ENCODE measurements at regions not wholly inside any gene's neighbourhood (a gene's known extent, or its start where the extent isn't known, plus 50 kb on each side); places are given as distances from the start of the nearest gene placed in this dataset.

DNA sequence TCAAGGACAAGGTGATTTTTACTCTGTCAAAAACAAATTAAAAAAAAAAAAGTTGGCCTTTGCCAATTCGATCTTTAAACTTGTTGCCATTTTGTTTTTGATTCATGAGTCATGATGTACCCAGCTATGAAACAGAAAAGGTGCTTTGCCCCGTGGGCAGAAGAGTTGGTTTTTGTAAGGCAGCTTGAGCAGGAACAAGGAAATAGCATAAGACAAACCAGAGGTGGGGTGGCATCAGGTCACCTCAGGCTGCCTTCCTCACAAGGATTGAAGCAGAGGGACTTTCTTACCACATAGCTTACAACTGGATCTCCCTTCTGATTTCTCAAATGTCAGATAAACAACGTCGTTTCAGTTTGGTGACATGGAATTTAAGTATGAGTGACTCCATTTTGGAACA lies 123.8 kb downstream of the ARL4C start:
- H3K4me2 ChIP-seq (ENCODE audit: low read length) = no peak overlapping the region
- no TSS peak for BruUV-seq (replicated peaks)
- no peak overlapping the region for H3K9ac ChIP-seq (ENCODE audit: low read length)
- intact Hi-C loops (cut with micrococcal nuclease) = no loop called here
- no peaks in the 10 kb centered on the region for H3K36me3 ChIP-seq (ENCODE audit: control insufficient read depth in 1 of 2, insufficient read depth in 2 of 2, low read length in 2 of 2)
- DNase-seq (ENCODE audit: low read depth, low spot score) (no peak), ATAC-seq (no peak)
- H2AFZ ChIP-seq (ENCODE audit: low read depth, low read length, poor library complexity, severe bottlenecking) = peak overlapping the region; percentile 58
- H4K20me1 ChIP-seq (ENCODE audit: insufficient read depth) = no peaks in the 10 kb centered on the region
- ChIA-PET RAD21 (ENCODE audit: low non-redundant PET in 1 of 2, low total read pairs in 2 of 2, uncharacterized antibody in 2 of 2, unreplicated experiment in 2 of 2) (no interaction called here), CTCF (no interaction called here), POLR2A (no interaction called here)
- H3K4me1 ChIP-seq (ENCODE audit: control insufficient read depth in 1 of 2, insufficient read depth in 2 of 2, low read length in 2 of 2) = peaks cover 19 to 49% of the 10 kb centered on the region in 2 experiments; a peak in 3 of 4 replicates
- TF ChIP-seq SIN3A (IDR thresholded peaks at IDR 0.05; ENCODE audit: low read depth) (no peak), CEBPB (IDR thresholded peaks at IDR 0.05; ENCODE audit: low read depth) (no peak), ZNF274 (IDR thresholded peaks at IDR 0.05; ENCODE audit: low read depth, low read length) (no peak), EGR1 (IDR thresholded peaks at IDR 0.05; ENCODE audit: low read depth) (no peak), SP1 (IDR thresholded peaks at IDR 0.05; ENCODE audit: low read depth) (no peak), ELF1 (IDR thresholded peaks at IDR 0.05; ENCODE audit: borderline replicate concordance, low read depth) (no peak), POLR2AphosphoS5 (IDR thresholded peaks at IDR 0.05; ENCODE audit: low read depth, low read length) (no peak), EZH2 (IDR thresholded peaks at IDR 0.05) (no peak), RAD21 (IDR thresholded peaks at IDR 0.05; ENCODE audit: low read depth) (no peak), POLR2A (IDR thresholded peaks at IDR 0.05; ENCODE audit: borderline replicate concordance, extremely low read depth, insufficient read depth, insufficient read length) (no peak)
- TF ChIP-seq, protein P1, sequence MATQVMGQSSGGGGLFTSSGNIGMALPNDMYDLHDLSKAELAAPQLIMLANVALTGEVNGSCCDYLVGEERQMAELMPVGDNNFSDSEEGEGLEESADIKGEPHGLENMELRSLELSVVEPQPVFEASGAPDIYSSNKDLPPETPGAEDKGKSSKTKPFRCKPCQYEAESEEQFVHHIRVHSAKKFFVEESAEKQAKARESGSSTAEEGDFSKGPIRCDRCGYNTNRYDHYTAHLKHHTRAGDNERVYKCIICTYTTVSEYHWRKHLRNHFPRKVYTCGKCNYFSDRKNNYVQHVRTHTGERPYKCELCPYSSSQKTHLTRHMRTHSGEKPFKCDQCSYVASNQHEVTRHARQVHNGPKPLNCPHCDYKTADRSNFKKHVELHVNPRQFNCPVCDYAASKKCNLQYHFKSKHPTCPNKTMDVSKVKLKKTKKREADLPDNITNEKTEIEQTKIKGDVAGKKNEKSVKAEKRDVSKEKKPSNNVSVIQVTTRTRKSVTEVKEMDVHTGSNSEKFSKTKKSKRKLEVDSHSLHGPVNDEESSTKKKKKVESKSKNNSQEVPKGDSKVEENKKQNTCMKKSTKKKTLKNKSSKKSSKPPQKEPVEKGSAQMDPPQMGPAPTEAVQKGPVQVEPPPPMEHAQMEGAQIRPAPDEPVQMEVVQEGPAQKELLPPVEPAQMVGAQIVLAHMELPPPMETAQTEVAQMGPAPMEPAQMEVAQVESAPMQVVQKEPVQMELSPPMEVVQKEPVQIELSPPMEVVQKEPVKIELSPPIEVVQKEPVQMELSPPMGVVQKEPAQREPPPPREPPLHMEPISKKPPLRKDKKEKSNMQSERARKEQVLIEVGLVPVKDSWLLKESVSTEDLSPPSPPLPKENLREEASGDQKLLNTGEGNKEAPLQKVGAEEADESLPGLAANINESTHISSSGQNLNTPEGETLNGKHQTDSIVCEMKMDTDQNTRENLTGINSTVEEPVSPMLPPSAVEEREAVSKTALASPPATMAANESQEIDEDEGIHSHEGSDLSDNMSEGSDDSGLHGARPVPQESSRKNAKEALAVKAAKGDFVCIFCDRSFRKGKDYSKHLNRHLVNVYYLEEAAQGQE (IDR thresholded peaks at IDR 0.05; ENCODE audit: low read depth) = no peak
- TF ChIP-seq, protein P2, sequence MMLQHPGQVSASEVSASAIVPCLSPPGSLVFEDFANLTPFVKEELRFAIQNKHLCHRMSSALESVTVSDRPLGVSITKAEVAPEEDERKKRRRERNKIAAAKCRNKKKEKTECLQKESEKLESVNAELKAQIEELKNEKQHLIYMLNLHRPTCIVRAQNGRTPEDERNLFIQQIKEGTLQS (IDR thresholded peaks at IDR 0.05) = no peak
- TF ChIP-seq, protein P3, sequence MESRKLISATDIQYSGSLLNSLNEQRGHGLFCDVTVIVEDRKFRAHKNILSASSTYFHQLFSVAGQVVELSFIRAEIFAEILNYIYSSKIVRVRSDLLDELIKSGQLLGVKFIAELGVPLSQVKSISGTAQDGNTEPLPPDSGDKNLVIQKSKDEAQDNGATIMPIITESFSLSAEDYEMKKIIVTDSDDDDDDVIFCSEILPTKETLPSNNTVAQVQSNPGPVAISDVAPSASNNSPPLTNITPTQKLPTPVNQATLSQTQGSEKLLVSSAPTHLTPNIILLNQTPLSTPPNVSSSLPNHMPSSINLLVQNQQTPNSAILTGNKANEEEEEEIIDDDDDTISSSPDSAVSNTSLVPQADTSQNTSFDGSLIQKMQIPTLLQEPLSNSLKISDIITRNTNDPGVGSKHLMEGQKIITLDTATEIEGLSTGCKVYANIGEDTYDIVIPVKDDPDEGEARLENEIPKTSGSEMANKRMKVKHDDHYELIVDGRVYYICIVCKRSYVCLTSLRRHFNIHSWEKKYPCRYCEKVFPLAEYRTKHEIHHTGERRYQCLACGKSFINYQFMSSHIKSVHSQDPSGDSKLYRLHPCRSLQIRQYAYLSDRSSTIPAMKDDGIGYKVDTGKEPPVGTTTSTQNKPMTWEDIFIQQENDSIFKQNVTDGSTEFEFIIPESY (IDR thresholded peaks at IDR 0.05; ENCODE audit: extremely low read depth, insufficient replicate concordance, low read length) = no peak
- TF ChIP-seq, protein P4, sequence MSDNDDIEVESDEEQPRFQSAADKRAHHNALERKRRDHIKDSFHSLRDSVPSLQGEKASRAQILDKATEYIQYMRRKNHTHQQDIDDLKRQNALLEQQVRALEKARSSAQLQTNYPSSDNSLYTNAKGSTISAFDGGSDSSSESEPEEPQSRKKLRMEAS (IDR thresholded peaks at IDR 0.05) = no peak
- TF ChIP-seq, protein P5, sequence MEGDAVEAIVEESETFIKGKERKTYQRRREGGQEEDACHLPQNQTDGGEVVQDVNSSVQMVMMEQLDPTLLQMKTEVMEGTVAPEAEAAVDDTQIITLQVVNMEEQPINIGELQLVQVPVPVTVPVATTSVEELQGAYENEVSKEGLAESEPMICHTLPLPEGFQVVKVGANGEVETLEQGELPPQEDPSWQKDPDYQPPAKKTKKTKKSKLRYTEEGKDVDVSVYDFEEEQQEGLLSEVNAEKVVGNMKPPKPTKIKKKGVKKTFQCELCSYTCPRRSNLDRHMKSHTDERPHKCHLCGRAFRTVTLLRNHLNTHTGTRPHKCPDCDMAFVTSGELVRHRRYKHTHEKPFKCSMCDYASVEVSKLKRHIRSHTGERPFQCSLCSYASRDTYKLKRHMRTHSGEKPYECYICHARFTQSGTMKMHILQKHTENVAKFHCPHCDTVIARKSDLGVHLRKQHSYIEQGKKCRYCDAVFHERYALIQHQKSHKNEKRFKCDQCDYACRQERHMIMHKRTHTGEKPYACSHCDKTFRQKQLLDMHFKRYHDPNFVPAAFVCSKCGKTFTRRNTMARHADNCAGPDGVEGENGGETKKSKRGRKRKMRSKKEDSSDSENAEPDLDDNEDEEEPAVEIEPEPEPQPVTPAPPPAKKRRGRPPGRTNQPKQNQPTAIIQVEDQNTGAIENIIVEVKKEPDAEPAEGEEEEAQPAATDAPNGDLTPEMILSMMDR (IDR thresholded peaks at IDR 0.05 in 2 of 3, conservative IDR thresholded peaks at IDR 0.05 in 1 of 3; ENCODE audit: borderline replicate concordance in 1 of 3, insufficient read depth in 1 of 3, low read depth in 2 of 3, low read length in 2 of 3) = no peak
- H3K79me2 ChIP-seq (ENCODE audit: insufficient read depth, low read length) = no peaks in the 10 kb centered on the region
- H3K27ac ChIP-seq (ENCODE audit: low read depth, low read length) = no peak overlapping the region
- no peaks in the 10 kb centered on the region for H3K9me2 ChIP-seq (ENCODE audit: insufficient read depth)
- H3K27me3 ChIP-seq (ENCODE audit: insufficient read depth, low read length) = no peaks in the 10 kb centered on the region; the same call in 1 of the 2 replicates
- H3K4me3 ChIP-seq (replicated peaks in 1 of 2; ENCODE audit: low read depth in 1 of 2, low read length in 2 of 2) = no peak overlapping the region
- H3K9me3 ChIP-seq (ENCODE audit: control insufficient read depth in 1 of 2, insufficient read depth in 1 of 2, low read depth in 1 of 2, low read length in 2 of 2) = no peaks in the 10 kb centered on the region

All from HCT116 (cell line).